AG04450 (cell line): ENCODE measurements at regions not wholly inside any gene's neighbourhood (a gene's known extent, or its start where the extent isn't known, plus 50 kb on each side); places are given as distances from the start of the nearest gene placed in this dataset.

Experiments
- CTCF ChIA-PET: fragments of 300-600, 350-600 bp; formaldehyde crosslinking; extraction: SDS; loops from one replicate; lab custom pipeline; 2022; ENCODE audit warnings: antibody characterized with exemption, inconsistent platforms; lab: Charles Lee
- POLR2A ChIA-PET: fragments of 350-600 bp; formaldehyde crosslinking; extraction: SDS; loops from one replicate; lab custom pipeline; 2021; ENCODE audit warnings: antibody characterized with exemption, inconsistent platforms; lab: Yijun Ruan, JAX
- DNase-seq: peaks from one replicate; pipeline ENCODE4 v3.0.0-alpha.2; 2011; ENCODE audit warnings: low read depth, low spot score
- H3K27ac ChIP-seq: one replicate; pipeline ENCODE4 v1.5.1; 2012; ENCODE audit warnings: low read depth, low read length, control low read depth
- H3K27me3 ChIP-seq: one replicate; pipeline ENCODE4 v1.6.0; 2012; ENCODE audit warnings: low read length; ENCODE audit not compliant: control insufficient read depth, insufficient read depth
- H3K4me3 ChIP-seq: 2 replicates; pipeline ENCODE4 v1.5.1; 2011; ENCODE audit warnings: mild to moderate bottlenecking, low read depth, low read length, control low read depth
- H3K9me3 ChIP-seq: 2 replicates; pipeline ENCODE4 v1.5.1; 2012; ENCODE audit warnings: low read length; ENCODE audit not compliant: control insufficient read depth, insufficient read depth
- CTCF ChIP-seq: IDR thresholded peaks from 2 replicates; pipeline ENCODE4 v1.5.1; 2011; ENCODE audit warnings: low read depth, low read length, control low read depth, inconsistent platforms

GRCh38 chr12:14200598-14200997 lies 164.9 kb upstream of the ATF7IP start:
- H3K27ac ChIP-seq, result no peak overlapping the region
- POLR2A ChIA-PET, result no interaction called here
- TF ChIP-seq CTCF, result no peak
- no peak overlapping the region for H3K4me3 ChIP-seq
- H3K27me3 ChIP-seq, result no peaks in the 10 kb centered on the region
- CTCF ChIA-PET, result interaction anchor here (1.3 to 2.4 kb wide), 2 partner anchors 15 to 33 kb away, joined by 3 to 11 read pairs; no protein-coding TSS in a partner anchor
- no peaks in the 10 kb centered on the region for H3K9me3 ChIP-seq
- no peak for DNase-seq

GRCh38 chr12:14201291-14201690 lies 164.2 kb upstream of the ATF7IP start:
- ChIA-PET POLR2A (no interaction called here), CTCF (interaction anchor here (2.4 kb wide), 1 partner anchor 15 kb away, joined by 11 read pairs; no protein-coding TSS in a partner anchor)
- Histone ChIP-seq H3K4me3 (no peak overlapping the region), H3K27me3 (no peaks in the 10 kb centered on the region), H3K27ac (no peak overlapping the region), H3K9me3 (no peaks in the 10 kb centered on the region)
- DNase-seq, result no peak
- TF ChIP-seq CTCF, result no peak

GRCh38 chr12:14207905-14208551 lies 157.5 kb upstream of the ATF7IP start:
- no peaks in the 10 kb centered on the region for H3K27me3 ChIP-seq
- CTCF ChIA-PET, result no interaction called here
- no peak for DNase-seq
- no peak overlapping the region for H3K27ac ChIP-seq
- H3K4me3 ChIP-seq, result no peak overlapping the region
- POLR2A ChIA-PET, result no interaction called here
- H3K9me3 ChIP-seq, result no peaks in the 10 kb centered on the region
- TF ChIP-seq CTCF, result no peak

- CTCF ChIA-PET, result no interaction called here
- no peak overlapping the region for H3K4me3 ChIP-seq
- DNase-seq, result no peak
- H3K9me3 ChIP-seq, result no peaks in the 10 kb centered on the region
- TF ChIP-seq CTCF, result no peak
- no peak overlapping the region for H3K27ac ChIP-seq
- POLR2A ChIA-PET, result no interaction called here
- H3K27me3 ChIP-seq, result no peaks in the 10 kb centered on the region
Observed at GRCh38 chr12:14211947-14212387, 153.5 kb upstream of the ATF7IP start.

GRCh38 chr12:14213542-14213941 lies 151.9 kb upstream of the ATF7IP start:
- H3K9me3 ChIP-seq, result no peaks in the 10 kb centered on the region
- ChIA-PET POLR2A (no interaction called here), CTCF (interaction anchor here (0.7 kb wide), 2 partner anchors 9 to 253 kb away, joined by 3 read pairs; no protein-coding TSS in a partner anchor)
- TF ChIP-seq CTCF, result no peak
- H3K27ac ChIP-seq, result no peak overlapping the region
- H3K27me3 ChIP-seq, result no peaks in the 10 kb centered on the region
- no peak overlapping the region for H3K4me3 ChIP-seq
- no peak for DNase-seq
